Subcutaneous abdominal adipose tissue (tissue), 5 donors: ENCODE measurements at regions not wholly inside any gene's neighbourhood (a gene's known extent, or its start where the extent isn't known, plus 50 kb on each side); places are given as distances from the start of the nearest gene placed in this dataset.

Experiments
- H3K27ac ChIP-seq: one replicate; pipeline ENCODE4 v1.7.0; 2013; ENCODE audit warnings: low read depth, mild to moderate bottlenecking, inconsistent platforms, low read length, moderate library complexity
- H3K27me3 ChIP-seq, 5 donors: one replicate each; pipeline ENCODE4 v1.7.0; 2013; ENCODE audit warnings: low read length in 5 of 5, inconsistent platforms in 1 of 5; ENCODE audit not compliant: control insufficient read depth in 5 of 5, insufficient read depth in 4 of 5
- H3K36me3 ChIP-seq, 5 donors: one replicate each; pipeline ENCODE4 v1.7.0; 2013; ENCODE audit warnings: low read length in 5 of 5; ENCODE audit not compliant: control insufficient read depth in 5 of 5, insufficient read depth in 5 of 5
- H3K4me1 ChIP-seq, 5 donors: one replicate each; pipeline ENCODE4 v1.7.0; 2013; ENCODE audit warnings: low read length in 5 of 5, mild to moderate bottlenecking in 3 of 5, moderate library complexity in 1 of 5; ENCODE audit not compliant: control insufficient read depth in 5 of 5, insufficient read depth in 5 of 5
- H3K4me3 ChIP-seq, 5 donors: one replicate each; pipeline ENCODE4 v1.7.0; 2013; ENCODE audit warnings: low read length in 5 of 5, low read depth in 1 of 5
- H3K9ac ChIP-seq, 5 donors: one replicate each; pipeline ENCODE4 v1.7.0; 2013; ENCODE audit warnings: low read length in 5 of 5, mild to moderate bottlenecking in 4 of 5, moderate library complexity in 3 of 5
- H3K9me3 ChIP-seq, 5 donors: one replicate each; pipeline ENCODE4 v1.7.0; 2013; ENCODE audit warnings: low read length in 5 of 5; ENCODE audit not compliant: control insufficient read depth in 5 of 5
- donor health status: healthy.
- donor health status: healthy.
- donor health status: healthy.
- donor health status: healthy.
- donor health status: healthy.

GRCh38 chr1:190849346-190849745 lies 371.7 kb upstream of the BRINP3 start:
- no peak overlapping the region for H3K4me3 ChIP-seq
- no peaks in the 10 kb centered on the region for H3K27me3 ChIP-seq
- H3K9ac ChIP-seq: no peak overlapping the region
- H3K27ac ChIP-seq: no peak overlapping the region
- H3K4me1 ChIP-seq: no peaks in the 10 kb centered on the region
- no peaks in the 10 kb centered on the region for H3K36me3 ChIP-seq
- no peaks in the 10 kb centered on the region for H3K9me3 ChIP-seq

- H3K4me1 ChIP-seq: no peaks in the 10 kb centered on the region
- no peaks in the 10 kb centered on the region for H3K9me3 ChIP-seq
- no peak overlapping the region for H3K9ac ChIP-seq
- no peaks in the 10 kb centered on the region for H3K27me3 ChIP-seq
- H3K36me3 ChIP-seq: no peaks in the 10 kb centered on the region
- no peak overlapping the region for H3K27ac ChIP-seq
- no peak overlapping the region for H3K4me3 ChIP-seq
These were observed 374.9 kb upstream of the BRINP3 start for GRCh38 chr1:190852611-190853010.

DNA sequence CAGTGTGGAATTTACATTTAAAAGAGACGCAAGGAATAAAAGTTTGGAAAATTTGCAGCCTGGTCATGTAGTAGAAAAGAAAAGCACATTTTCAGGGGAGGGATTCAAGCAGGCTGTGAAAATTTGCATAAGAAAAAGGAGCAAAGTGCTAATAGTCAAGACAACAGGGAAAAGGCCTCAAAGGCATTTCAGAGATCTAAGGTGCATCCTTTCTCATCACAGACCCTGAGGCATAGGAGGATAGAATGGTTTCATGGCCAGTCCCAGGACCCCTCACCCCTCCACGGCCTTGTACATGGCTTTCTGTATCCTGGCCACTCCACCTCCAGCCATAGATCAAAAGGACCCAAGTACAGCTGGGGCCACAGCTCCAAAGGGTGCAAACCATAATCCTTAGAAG lies 380.5 kb upstream of the BRINP3 start:
- no peak overlapping the region for H3K27ac ChIP-seq

GRCh38 chr1:190864013-190864641 lies 386.5 kb upstream of the BRINP3 start:
- Histone ChIP-seq H3K4me1 (peaks cover 0 to 5% (median 0%) of the 10 kb centered on the region in 5 donors), H3K27me3 (no peaks in the 10 kb centered on the region), H3K36me3 (no peaks in the 10 kb centered on the region), H3K4me3 (no peak overlapping the region), H3K27ac (no peak overlapping the region), H3K9me3 (no peaks in the 10 kb centered on the region), H3K9ac (no peak overlapping the region)

More for the DNA sequence above, 380.5 kb upstream of the BRINP3 start:
- no peak overlapping the region for H3K9ac ChIP-seq
- H3K4me3 ChIP-seq: no peak overlapping the region
- H3K4me1 ChIP-seq: no peaks in the 10 kb centered on the region
- no peaks in the 10 kb centered on the region for H3K9me3 ChIP-seq
- H3K27me3 ChIP-seq: no peaks in the 10 kb centered on the region
- H3K36me3 ChIP-seq: no peaks in the 10 kb centered on the region

- no peaks in the 10 kb centered on the region for H3K9me3 ChIP-seq
- no peak overlapping the region for H3K9ac ChIP-seq
- no peaks in the 10 kb centered on the region for H3K36me3 ChIP-seq
- no peak overlapping the region for H3K27ac ChIP-seq
- H3K27me3 ChIP-seq: no peaks in the 10 kb centered on the region
- H3K4me1 ChIP-seq: no peaks in the 10 kb centered on the region
- no peak overlapping the region for H3K4me3 ChIP-seq
These were observed 402.7 kb upstream of the BRINP3 start for GRCh38 chr1:190880352-190880751.

DNA sequence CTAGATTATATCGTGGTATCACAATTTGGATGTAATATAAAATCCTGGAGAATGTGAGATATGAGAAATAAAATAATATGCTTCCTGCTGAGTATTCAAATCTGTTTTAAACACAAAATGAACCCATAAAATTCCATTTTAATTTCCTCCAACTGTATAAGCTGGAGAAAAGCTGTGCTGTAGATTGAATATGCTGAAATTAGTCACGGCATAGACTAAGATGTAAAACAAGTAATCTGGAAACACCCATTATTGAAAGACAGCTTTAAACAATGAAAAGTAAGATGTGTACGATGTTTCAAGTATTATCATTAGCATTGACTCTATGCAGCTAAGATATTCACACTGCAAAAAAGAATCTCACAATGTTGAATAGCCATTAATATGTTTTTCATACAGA lies 403.4 kb upstream of the BRINP3 start:
- H3K36me3 ChIP-seq: no peaks in the 10 kb centered on the region
- no peaks in the 10 kb centered on the region for H3K4me1 ChIP-seq
- no peak overlapping the region for H3K9ac ChIP-seq
- no peak overlapping the region for H3K27ac ChIP-seq
- no peaks in the 10 kb centered on the region for H3K27me3 ChIP-seq
- H3K9me3 ChIP-seq: no peaks in the 10 kb centered on the region
- no peak overlapping the region for H3K4me3 ChIP-seq

GRCh38 chr1:190897233-190897632 lies 419.6 kb upstream of the BRINP3 start:
- Histone ChIP-seq H3K36me3 (no peaks in the 10 kb centered on the region), H3K27me3 (no peaks in the 10 kb centered on the region), H3K9me3 (peaks cover 0 to 7% (median 0%) of the 10 kb centered on the region in 5 donors), H3K9ac (no peak overlapping the region), H3K27ac (no peak overlapping the region), H3K4me1 (no peaks in the 10 kb centered on the region), H3K4me3 (no peak overlapping the region)

- H3K4me3 ChIP-seq: no peak overlapping the region
- H3K4me1 ChIP-seq: no peaks in the 10 kb centered on the region
- H3K36me3 ChIP-seq: no peaks in the 10 kb centered on the region
- H3K27ac ChIP-seq: no peak overlapping the region
- H3K27me3 ChIP-seq: no peaks in the 10 kb centered on the region
- peaks cover 0 to 5% (median 0%) of the 10 kb centered on the region in 5 donors for H3K9me3 ChIP-seq
- H3K9ac ChIP-seq: no peak overlapping the region
These were observed 426.5 kb upstream of the BRINP3 start for GRCh38 chr1:190904091-190904695.

GRCh38 chr1:190906206-190906725 lies 428.6 kb upstream of the BRINP3 start:
- H3K36me3 ChIP-seq: no peaks in the 10 kb centered on the region
- no peaks in the 10 kb centered on the region for H3K27me3 ChIP-seq
- peaks cover 0 to 2% (median 0%) of the 10 kb centered on the region in 5 donors for H3K9me3 ChIP-seq
- no peaks in the 10 kb centered on the region for H3K4me1 ChIP-seq
- no peak overlapping the region for H3K4me3 ChIP-seq
- no peak overlapping the region for H3K9ac ChIP-seq
- no peak overlapping the region for H3K27ac ChIP-seq

DNA sequence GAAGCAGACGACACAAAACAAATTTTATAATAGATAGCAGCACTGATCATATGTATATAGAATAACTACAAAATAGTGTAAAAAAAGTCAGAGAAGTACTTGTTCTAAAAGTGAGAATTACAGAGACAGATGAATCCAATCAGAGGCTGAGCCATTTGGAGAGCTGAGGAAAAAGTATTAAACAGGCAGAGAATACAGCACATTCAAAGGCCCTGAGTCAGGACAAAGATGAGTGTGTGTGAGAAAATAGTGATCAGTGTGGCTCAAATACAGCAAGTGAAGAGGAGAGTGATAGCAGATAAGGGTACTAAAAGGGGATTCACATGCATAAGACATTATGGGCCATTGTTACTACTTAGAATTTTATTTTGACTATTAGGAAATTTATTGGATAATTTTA lies 430.6 kb upstream of the BRINP3 start:
- H3K27ac ChIP-seq: no peak overlapping the region
- peaks cover 0 to 7% (median 0%) of the 10 kb centered on the region in 5 donors for H3K9me3 ChIP-seq
- no peaks in the 10 kb centered on the region for H3K27me3 ChIP-seq
- H3K9ac ChIP-seq: no peak overlapping the region
- H3K4me3 ChIP-seq: no peak overlapping the region
- H3K4me1 ChIP-seq: no peaks in the 10 kb centered on the region
- no peaks in the 10 kb centered on the region for H3K36me3 ChIP-seq
